ENCODE measurements at regions not wholly inside any gene's neighbourhood (a gene's known extent, or its start where the extent isn't known, plus 50 kb on each side); places are given as distances from the start of the nearest gene placed in this dataset.

DNA sequence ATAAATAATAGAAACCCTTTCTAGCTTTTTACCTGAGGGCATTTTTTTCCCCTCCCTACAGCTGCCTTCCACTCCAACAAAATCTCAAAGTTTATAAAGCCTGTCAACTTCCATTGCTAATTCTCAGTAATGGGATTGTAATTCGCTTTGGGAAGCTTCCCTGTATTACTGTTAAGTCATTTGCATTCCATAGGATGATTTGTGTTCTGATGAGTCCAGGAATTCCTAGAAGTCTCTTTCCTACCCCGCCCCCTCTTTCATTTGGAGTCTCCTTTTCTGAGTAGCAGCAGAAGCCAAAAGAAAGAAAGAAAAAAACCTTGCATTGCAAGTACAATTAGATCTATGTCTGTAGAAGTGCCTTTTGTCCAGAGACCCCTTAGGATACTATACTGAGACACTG lies 1033.3 kb downstream of the IGSF11 start:
- no peak for DNase-seq

DNA sequence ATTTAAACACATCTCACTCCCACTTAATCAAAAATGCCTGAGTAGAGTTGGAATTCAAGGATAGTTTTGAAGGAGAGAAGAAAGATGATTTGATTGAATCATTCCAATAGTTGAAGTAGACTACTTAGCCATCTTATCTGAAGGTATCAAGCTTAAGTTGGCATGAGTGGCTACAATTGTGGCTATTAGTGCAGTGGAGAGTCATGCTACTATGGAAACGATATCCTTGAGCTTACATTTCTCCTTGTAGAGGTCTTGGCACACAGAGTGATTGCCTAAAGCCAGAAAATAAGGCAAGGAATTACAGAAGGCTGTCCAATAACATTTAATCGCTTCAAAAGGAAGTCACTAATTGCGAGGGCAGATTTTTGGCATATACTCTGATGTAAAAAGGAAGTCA lies 1022.7 kb downstream of the IGSF11 start:
- no peak for DNase-seq

GRCh38 chr3:118029049-118029448 lies 1005.6 kb downstream of the IGSF11 start:
- no peak for DNase-seq

GRCh38 chr3:118036215-118036614 lies 998.4 kb downstream of the IGSF11 start:
- no peak for DNase-seq

- no peak for DNase-seq
Observed at GRCh38 chr3:118055381-118055780, 979.3 kb downstream of the IGSF11 start.

GRCh38 chr3:118057086-118057485 lies 977.6 kb downstream of the IGSF11 start:
- no peak for DNase-seq

DNA sequence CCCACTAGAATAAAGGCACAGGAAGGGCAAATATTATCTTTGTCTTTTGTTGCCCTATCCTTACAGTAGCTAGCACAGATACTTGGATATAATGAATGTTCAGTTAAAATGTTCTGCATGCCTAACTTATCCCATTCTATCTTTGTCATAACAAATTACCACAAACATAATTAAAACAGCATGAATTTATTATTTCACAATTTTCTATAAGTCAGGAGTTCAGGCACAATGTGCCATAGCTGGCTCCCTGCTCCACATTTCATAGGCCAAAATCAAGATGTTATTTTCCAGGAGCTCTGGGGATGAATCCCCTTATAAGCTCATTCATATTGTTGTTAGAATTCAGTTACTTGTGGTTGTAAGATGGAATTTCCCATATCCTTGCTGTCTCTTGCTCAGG lies 975.5 kb downstream of the IGSF11 start:
- DNase-seq = no peak

DNA sequence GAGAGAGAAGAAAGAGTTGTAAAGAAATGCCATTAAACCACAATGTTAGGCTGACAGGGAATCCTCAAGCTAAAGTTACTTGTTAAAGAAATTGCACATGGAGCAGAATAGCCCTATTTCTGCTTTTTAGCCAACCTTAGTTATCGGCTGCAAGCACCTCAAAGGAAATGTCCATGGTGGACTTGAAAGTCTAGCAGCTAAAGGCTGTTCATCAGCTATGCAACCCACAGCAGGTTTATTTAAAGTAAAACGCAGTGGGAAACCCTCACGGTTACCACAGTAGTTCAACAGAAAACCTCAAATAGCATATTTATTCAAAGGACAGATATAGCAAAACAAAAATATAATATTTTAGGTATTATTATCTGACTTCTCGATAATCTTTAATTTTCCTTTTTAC lies 967.2 kb downstream of the IGSF11 start:
- DNase-seq = no peak

DNA sequence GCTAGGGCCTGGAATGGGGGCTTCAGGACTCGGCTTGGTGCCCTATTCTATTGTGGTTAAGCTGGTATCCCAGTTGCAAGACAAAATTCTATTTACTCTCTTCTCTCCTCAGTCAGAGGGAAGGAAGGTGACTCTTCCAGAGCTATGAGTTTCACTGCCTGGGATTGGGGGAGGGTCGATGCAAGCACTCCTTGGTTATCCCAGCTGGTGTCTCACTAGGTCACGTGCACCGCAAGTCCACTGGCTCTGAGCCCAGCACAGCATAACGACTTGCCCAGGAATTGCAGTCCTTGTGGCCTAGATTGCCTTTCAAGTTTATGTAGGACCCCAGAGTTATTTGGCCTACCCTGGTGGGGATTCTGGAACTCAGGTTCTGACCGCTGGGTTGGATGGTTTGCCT lies 958.8 kb downstream of the IGSF11 start:
- no peak for DNase-seq

DNA sequence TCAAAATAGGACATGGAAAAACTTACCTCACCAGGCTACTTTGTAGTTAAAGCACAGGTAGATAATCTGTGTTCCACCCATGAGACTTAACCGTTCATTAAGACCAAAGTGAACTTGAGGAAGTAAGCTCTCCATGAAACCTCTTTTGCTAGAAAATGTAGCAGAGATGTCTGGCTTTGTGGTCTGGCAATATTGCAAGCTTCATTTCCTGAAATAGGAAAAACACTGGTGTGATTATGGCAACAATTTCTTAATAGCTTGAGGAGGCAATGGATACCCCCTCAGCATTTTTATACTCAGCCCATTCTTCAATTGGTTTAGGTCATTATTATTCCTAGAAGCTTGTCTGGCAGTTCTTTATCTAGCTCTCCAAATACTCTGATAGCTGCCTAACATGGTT lies 957.3 kb downstream of the IGSF11 start:
- no peak for DNase-seq

- no peak for DNase-seq
Observed at GRCh38 chr3:118080889-118081288, 953.8 kb downstream of the IGSF11 start.

GRCh38 chr3:118088696-118089095 lies 946.0 kb downstream of the IGSF11 start:
- no peak for DNase-seq

- no peak for DNase-seq
Observed at GRCh38 chr3:118089563-118089962, 945.1 kb downstream of the IGSF11 start.

DNA sequence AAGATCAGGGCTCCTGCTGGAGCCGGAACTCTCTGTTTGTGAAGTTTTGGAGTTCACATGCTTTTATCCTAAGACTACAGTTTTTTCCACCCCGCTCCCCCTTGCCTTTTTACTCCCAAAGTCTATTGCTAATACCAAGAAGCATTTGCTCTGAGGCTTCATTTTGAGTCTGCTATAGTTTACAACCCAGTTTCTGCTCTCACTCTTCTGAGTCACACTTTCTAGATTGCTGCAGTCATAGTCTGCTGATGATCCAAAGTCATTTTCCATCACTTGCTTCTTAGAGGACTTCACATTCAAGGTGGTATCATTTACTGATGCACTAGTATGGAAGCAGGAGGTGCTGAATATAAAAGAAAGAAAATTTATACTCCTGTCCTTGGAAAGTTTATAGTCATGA lies 937.4 kb downstream of the IGSF11 start:
- DNase-seq = no peak

GRCh38 chr3:118097660-118098059 lies 937.0 kb downstream of the IGSF11 start:
- DNase-seq = no peak

GRCh38 chr3:118098827-118099226 lies 935.8 kb downstream of the IGSF11 start:
- no peak for DNase-seq

GRCh38 chr3:118101891-118102290 lies 932.8 kb downstream of the IGSF11 start:
- no peak for DNase-seq

- no peak for DNase-seq
Observed at GRCh38 chr3:118102737-118103136, 931.9 kb downstream of the IGSF11 start.

DNA sequence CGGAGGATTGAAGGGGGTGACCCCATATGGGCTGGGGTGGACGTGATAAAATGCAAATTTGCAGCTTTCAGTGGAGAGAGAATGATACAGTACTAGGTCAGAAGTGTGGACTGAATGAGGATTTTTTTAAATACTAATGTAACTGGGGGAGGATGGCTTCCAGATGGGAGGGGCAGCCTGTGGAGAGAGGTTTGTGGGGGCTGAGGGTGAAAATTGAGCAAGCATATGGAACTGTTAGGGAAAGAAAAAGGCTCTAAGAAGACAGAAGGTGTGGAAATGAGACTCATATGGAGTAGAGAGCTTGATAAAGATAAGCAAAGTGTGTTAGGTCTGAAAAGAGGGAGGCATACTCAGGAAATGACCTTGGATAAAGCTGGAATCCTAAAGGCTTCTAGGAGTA lies 926.4 kb downstream of the IGSF11 start:
- DNase-seq = no peak

DNA sequence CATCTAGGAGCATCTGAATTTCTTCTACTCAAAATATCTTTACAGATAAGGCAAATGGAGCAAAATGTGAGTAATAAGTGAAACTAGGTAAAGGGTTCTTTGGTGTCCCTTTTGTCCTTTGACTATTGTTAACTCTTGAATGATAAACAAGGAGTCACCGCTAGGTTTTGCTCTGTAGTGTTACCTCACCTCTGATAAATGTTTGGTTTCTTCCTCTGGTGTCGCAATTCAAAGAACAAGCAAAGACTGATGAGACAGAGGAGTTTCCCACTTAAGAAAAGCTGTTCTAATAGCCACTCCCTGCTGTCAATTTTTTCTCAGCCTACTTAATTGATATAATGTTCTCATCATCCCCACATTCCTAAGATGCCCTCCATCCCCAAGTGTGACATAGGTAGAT lies 925.9 kb downstream of the IGSF11 start:
- no peak for DNase-seq

DNA sequence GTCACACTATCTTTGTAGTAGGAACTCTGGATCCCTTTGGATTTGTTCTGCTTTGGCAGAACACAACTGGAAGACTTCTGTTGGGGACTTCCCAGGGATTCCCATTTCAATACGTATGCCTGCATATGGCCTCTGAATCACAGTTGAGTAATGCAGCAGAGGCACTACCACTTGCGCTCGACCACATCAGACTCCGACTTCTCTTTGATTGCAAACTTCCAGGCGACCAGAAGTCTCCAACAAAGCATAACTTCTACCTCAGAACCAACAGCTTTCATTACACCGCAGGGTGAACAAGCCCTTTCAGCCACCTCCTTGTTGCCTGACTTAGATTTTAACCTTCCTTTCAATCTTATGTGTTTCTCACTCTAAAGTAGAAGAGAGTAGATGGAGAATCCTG lies 924.4 kb downstream of the IGSF11 start:
- DNase-seq = no peak

GRCh38 chr3:118116991-118117390 lies 917.7 kb downstream of the IGSF11 start:
- DNase-seq = no peak

DNA sequence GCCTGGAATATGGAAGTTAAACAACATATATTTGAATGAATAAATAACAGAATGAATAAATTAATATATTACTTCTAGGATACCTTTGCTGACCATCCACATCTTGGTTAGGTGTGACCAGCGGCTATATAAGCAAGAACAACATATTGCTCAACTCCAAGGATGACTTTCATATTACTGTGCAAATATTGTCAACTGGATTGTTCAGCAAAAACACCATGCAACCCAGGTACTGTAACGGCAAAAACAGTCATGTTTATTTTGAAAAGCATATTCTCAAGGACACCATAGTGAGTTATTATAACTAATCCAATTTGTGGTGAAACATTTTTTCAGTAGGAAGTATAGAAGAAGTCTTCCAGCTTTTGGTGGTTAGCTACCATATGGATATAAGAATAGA lies 907.9 kb downstream of the IGSF11 start:
- DNase-seq = no peak

DNA sequence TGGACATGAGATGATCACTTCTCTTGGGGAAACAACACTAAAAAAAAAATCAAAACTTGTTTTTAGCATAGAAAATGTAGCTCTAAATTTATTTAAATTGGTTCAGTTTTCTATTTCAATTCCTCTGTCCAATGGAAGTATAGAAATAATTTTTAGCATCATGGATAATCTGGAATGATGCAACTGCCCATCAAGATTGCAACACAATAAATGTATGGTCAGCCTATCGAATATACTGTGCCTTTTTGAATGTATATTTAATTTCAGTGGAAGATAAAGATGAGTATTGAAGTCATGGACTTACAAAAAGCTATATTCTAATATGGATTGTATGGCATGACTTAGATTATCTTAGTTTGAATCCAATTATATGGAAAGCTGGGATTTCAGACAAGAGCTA lies 906.7 kb downstream of the IGSF11 start:
- no peak for DNase-seq

DNA sequence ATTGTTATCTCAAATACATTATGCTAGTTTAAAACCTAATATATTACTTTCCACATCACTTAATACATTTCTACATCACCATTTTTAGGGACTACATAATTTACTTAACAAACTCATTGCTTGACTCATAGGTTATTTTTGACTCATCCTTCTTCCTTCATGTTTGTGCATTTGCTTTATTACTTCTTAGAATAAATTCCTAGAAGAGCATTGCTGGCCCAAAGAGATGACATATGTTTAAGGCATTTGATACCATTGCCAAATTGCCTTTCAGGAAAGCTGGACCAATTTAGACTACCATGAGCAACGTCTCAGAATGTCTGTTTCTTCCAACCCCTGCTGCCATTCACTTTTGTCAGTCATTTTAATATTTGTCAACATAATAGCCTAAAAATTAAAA lies 905.8 kb downstream of the IGSF11 start:
- no peak for DNase-seq

DNA sequence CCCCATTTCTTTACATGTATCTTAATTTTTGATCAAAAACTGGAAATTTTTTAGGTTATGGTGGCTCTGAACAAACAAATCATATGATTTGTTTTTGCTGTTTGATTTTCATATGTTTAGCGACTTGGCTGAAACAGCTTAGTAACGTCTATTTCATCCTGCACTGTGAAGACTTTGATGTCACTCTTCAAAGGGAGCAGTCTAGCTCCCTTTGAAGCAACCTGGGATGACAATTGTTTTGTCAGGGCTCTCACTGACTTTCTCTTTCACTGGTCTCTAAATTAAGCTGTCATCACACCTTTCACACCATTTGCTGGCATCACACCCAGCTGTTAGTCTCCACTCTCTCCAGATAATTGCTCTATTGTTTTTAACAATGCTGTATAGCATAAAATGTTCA lies 896.9 kb downstream of the IGSF11 start:
- no peak for DNase-seq

All from NCI-H1092 treated with DMSO at 0.1 percent for 48 hours (cell line).